Mucosa of rectum (tissue), 2 donors: ENCODE measurements at regions not wholly inside any gene's neighbourhood (a gene's known extent, or its start where the extent isn't known, plus 50 kb on each side); places are given as distances from the start of the nearest gene placed in this dataset.

Source experiments
- H3K27ac ChIP-seq, 2 donors: one replicate each; pipeline ENCODE4 v1.7.0; 2013; ENCODE audit warnings: inconsistent platforms in 2 of 2, low read depth in 2 of 2, low read length in 2 of 2
- H3K27me3 ChIP-seq, 2 donors: one replicate each; pipeline ENCODE4 v1.7.0; 2013; ENCODE audit warnings: low read length in 2 of 2; ENCODE audit not compliant: control insufficient read depth in 2 of 2, insufficient read depth in 2 of 2
- H3K36me3 ChIP-seq, 2 donors: one replicate each; pipeline ENCODE4 v1.7.0; 2013; ENCODE audit warnings: low read length in 2 of 2; ENCODE audit not compliant: control insufficient read depth in 2 of 2, insufficient read depth in 2 of 2
- H3K4me1 ChIP-seq, 2 donors: one replicate each; pipeline ENCODE4 v1.7.0; 2013; ENCODE audit warnings: low read length in 2 of 2, mild to moderate bottlenecking in 1 of 2; ENCODE audit not compliant: control insufficient read depth in 2 of 2, insufficient read depth in 2 of 2
- H3K4me3 ChIP-seq, 2 donors: one replicate each; pipeline ENCODE4 v1.7.0; 2013; ENCODE audit warnings: low read length in 2 of 2
- H3K9ac ChIP-seq, 2 donors: one replicate each; pipeline ENCODE4 v1.7.0; 2013; ENCODE audit warnings: low read length in 2 of 2, low read depth in 1 of 2, mild to moderate bottlenecking in 1 of 2
- H3K9me3 ChIP-seq, 2 donors: one replicate each; pipeline ENCODE4 v1.7.0; 2013; ENCODE audit warnings: low read length in 2 of 2; ENCODE audit not compliant: control insufficient read depth in 2 of 2
- donor health status: healthy.
- donor health status: Normal muscosa, but diverticular disease.

DNA sequence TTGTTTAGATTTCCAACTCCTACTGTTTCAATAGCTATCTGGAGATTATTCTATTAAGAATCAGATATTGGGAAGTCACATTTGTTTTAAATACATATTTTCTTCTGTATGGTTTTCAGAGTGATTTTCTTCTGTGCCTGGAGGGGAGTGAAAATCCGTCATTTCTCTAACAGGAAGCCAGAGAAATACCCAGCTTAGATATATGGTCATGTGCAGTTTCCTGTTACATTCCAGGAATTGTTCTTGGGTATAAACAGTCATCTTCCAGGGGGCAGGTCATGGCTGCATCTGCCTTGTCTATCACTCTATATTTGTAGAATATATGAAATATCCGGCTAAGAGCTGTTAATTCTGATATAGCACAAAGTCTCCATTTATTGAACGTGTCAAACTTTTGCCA is 77.5 kb upstream of the MIR17HG start:
- Histone ChIP-seq H3K4me3 (no peak overlapping the region), H3K27me3 (no peaks in the 10 kb centered on the region), H3K9ac (no peak overlapping the region), H3K36me3 (no peaks in the 10 kb centered on the region), H3K9me3 (peaks cover 0 to 2% of the 10 kb centered on the region in 2 donors), H3K4me1 (no peaks in the 10 kb centered on the region), H3K27ac (no peak overlapping the region)

DNA sequence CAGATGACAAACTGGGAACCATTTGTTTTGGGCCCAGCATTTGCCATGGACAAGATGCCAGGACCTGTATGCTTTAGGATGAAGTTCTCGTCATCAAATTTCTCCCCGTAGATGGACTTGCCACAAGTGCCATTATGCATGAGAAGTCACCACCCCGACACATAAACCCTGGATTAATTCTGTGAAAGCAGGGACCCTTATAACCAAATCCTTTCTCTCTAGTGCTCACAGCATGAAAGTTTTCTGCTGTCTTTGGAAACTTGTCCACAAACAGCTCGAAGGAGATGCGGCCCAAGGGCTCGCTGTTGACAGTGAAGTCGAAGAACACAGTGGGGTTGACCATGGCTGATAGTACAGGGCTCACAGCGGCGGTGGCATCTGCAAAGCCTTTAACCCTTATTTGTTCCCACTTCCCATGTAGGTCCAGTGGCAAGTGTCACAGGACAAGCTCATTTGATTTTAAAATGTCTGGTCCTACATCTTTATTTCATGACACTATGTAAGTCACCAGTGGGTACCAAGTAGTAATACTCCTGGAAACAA is 75.2 kb upstream of the MIR17HG start:
- Histone ChIP-seq H3K27ac (no peak overlapping the region), H3K9me3 (no peaks in the 10 kb centered on the region), H3K9ac (no peak overlapping the region), H3K27me3 (no peaks in the 10 kb centered on the region), H3K4me1 (no peaks in the 10 kb centered on the region), H3K36me3 (no peaks in the 10 kb centered on the region), H3K4me3 (no peak overlapping the region)

DNA sequence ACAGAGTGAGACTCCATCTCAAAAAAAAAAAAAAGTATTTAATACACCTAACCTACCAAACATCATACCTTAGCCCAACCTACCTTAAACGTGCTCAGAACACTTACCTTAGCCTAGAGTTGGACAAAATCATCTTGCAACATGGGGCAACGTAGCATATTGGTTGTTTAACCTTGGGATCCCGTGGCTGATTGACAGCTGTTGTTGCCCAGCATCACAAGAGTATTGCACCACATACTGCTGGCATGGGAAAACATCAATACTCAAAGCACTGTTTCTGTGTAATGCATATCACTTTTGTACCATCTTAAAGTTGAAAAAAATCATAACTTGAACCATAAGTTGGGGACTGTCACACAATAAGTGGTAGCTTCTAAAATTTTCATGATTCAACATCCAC is 73.8 kb upstream of the MIR17HG start:
- Histone ChIP-seq H3K4me1 (no peaks in the 10 kb centered on the region), H3K4me3 (no peak overlapping the region), H3K9me3 (no peaks in the 10 kb centered on the region), H3K27ac (no peak overlapping the region), H3K36me3 (no peaks in the 10 kb centered on the region), H3K9ac (no peak overlapping the region), H3K27me3 (no peaks in the 10 kb centered on the region)

DNA sequence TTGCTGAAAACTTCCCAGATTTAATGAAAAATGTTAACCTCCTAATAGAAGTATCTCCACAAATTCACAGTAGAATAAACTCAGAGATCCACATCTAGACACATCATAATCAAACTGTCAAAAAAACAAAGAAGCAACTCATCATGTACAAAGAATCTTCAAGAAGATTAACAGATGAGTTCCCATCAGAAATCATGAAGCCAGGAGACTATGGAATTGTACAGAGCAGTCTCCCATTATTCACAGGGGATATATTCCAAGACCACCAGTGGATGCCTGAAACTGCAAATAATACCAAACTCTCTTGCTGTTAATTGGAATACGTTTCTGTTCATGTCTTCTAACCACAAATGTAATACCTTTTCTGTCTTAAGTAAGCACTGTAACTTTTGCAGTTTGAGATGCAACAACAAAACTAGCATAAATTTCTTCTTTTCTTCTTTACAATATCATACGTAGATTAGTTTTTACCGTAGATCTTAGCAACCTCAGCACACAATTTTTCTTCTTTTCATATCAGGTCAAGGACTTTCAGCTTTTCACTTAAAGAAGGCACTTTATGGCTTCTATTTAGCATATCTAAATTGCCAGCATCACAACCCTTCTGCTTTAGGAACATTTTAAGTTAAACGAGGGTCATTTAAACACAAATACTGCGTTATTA is 70.3 kb upstream of the MIR17HG start:
- Histone ChIP-seq H3K27me3 (no peaks in the 10 kb centered on the region), H3K9me3 (no peaks in the 10 kb centered on the region), H3K4me3 (no peak overlapping the region), H3K9ac (no peak overlapping the region), H3K36me3 (no peaks in the 10 kb centered on the region), H3K27ac (no peak overlapping the region), H3K4me1 (no peaks in the 10 kb centered on the region)

DNA sequence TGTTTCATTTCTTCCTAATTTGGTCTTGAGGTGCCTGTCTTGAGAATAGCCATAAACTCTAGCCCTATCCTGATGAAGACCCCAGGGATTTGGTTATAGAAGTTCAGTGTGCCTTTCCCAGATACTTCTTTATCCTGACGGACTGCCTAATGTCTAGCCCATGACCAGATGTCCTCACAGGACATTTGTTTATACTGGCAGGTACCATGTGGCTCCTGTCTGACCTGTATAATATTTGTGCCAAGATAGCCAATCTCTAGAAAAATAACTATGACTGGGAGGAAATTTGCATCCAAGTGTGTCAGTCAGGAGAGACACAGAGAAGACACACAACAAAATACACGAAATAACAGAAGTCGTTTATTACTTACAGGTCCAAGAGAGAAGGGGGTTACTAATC is 69.2 kb upstream of the MIR17HG start:
- H3K36me3 ChIP-seq: no peaks in the 10 kb centered on the region
- H3K27ac ChIP-seq: no peak overlapping the region
- no peak overlapping the region for H3K9ac ChIP-seq
- no peaks in the 10 kb centered on the region for H3K27me3 ChIP-seq
- H3K4me3 ChIP-seq: no peak overlapping the region
- H3K4me1 ChIP-seq: no peaks in the 10 kb centered on the region
- H3K9me3 ChIP-seq: no peaks in the 10 kb centered on the region

DNA sequence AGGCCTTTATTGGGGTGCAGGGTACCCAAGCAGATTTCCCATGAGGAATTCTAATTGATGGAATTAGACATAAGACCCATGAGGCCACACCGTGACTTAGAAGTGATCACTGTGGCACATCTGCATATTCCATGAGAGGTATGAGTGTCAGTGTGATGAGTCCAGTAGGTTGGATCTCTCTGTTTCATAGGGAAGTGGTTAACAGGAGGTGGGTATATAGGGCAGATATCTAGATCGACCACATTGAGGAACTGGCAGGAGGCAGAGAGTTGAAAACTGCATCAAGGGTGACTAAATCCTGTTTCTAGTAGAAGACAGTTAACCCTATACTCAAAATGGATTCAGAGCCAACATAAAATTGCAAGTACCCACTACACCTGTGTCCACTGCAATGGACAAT is 68.6 kb upstream of the MIR17HG start:
- Histone ChIP-seq H3K27ac (no peak overlapping the region), H3K4me3 (no peak overlapping the region), H3K36me3 (no peaks in the 10 kb centered on the region), H3K9ac (no peak overlapping the region), H3K27me3 (no peaks in the 10 kb centered on the region), H3K9me3 (no peaks in the 10 kb centered on the region), H3K4me1 (no peaks in the 10 kb centered on the region)

DNA sequence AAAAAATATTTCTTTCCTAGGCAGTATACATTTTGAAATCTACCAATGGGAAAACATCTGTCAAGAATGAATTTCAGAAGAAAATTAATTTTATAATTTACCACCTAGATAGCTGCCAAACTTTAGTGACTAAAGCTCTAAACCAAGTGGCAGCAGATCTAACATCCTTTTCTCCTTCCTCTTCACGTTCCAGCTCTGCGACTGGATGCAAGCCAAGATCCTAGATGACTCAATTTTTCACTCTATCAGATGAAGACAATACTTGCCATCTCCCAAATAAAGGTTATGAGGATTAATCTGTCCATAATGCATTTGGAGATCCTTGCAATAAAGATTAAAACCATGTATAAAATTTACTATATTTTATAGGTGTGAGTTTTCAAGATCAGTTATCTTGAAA is 66.7 kb upstream of the MIR17HG start:
- Histone ChIP-seq H3K9me3 (no peaks in the 10 kb centered on the region), H3K27me3 (no peaks in the 10 kb centered on the region), H3K4me3 (no peak overlapping the region), H3K36me3 (no peaks in the 10 kb centered on the region), H3K4me1 (no peaks in the 10 kb centered on the region), H3K27ac (no peak overlapping the region), H3K9ac (no peak overlapping the region)

DNA sequence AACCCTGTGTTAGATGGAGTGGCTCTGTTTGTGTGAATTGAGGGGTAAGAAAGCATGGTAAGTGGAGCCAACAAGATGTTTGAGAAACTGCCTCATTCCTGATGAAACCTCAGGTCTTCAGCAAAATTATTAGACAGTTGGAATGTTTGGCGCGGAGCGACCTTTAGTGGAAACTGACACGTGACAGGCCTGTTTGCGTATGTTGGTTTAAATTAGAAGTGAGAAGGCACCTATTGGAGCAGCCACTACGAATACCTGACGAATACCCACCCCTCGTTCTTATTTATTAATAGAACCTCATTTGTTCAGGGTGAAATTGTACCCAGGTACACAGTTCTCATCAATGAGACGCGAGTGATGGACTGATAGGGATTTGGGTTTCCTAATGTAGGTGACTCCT is 63.2 kb upstream of the MIR17HG start:
- Histone ChIP-seq H3K27ac (no peak overlapping the region), H3K4me3 (no peak overlapping the region), H3K9me3 (no peaks in the 10 kb centered on the region), H3K4me1 (no peaks in the 10 kb centered on the region), H3K27me3 (no peaks in the 10 kb centered on the region), H3K9ac (no peak overlapping the region), H3K36me3 (no peaks in the 10 kb centered on the region)

DNA sequence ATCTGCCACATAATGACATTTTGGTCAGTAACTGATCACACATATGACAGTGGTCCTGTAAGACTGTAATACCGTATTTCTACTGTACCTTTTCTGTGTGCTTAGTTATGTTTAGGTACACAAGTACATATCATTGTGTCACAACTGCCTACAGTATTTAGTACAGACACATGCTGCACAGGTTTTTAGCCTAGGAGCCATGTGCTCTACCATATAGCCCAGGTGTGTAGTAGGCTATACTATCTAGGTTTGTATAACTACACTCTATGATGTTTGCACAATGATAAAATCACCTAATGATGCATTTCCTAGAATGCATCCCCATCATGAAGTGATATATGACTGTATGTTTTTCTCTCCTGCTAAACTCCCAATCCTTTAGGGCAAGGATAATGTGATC is 61.2 kb upstream of the MIR17HG start:
- Histone ChIP-seq H3K4me1 (no peaks in the 10 kb centered on the region), H3K4me3 (no peak overlapping the region), H3K9ac (no peak overlapping the region), H3K36me3 (no peaks in the 10 kb centered on the region), H3K27ac (no peak overlapping the region), H3K27me3 (no peaks in the 10 kb centered on the region), H3K9me3 (no peaks in the 10 kb centered on the region)

DNA sequence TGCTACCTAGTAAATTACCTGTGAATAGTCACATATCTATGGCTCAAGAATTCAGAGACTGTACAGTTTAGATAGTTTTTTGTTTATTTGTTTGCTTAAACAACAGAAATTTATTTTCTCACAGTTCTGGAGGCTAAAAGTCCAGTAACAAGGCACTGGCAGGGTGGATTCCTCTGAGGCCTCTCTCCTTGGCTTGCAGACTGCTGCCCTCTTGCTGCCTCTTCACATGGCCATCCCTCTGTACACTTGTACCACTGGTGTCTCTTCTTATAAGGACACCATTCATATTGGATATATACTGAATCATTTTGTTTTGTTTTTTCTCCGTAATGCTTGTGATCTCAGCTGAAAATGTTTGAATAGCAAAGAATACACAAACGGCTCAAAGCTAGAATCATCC is 56.4 kb upstream of the MIR17HG start:
- Histone ChIP-seq H3K27ac (no peak overlapping the region), H3K4me1 (peaks cover 0 to 1% of the 10 kb centered on the region in 2 donors), H3K4me3 (no peak overlapping the region), H3K36me3 (no peaks in the 10 kb centered on the region), H3K9me3 (no peaks in the 10 kb centered on the region), H3K27me3 (no peaks in the 10 kb centered on the region), H3K9ac (no peak overlapping the region)
